HepG2 (cell line): ENCODE measurements at regions not wholly inside any gene's neighbourhood (a gene's known extent, or its start where the extent isn't known, plus 50 kb on each side); places are given as distances from the start of the nearest gene placed in this dataset.

Experiments
- ATAC-seq: fragments of 200-7000 bp; cut with Tn5 transposase; 3 replicates; pipeline ENCODE4 v1.9.1; 2020; ENCODE audit warnings: mild to moderate bottlenecking, moderate library complexity
- BruUV-seq: library from RNA; stranded (reverse); fragments of 400-500 nt; replicated peaks from 2 replicates; lab custom pipeline; 2021; lab: Mats Ljungman, UMichigan
- CTCF ChIA-PET: fragments of 300-600 bp; formaldehyde crosslinking; extraction: SDS; loops from one replicate; lab custom pipeline; 2021; ENCODE audit warnings: low total read pairs, inconsistent platforms, low intra/inter-chr PET ratio; lab: Yijun Ruan, JAX
- POLR2A ChIA-PET: fragments of 350-600 bp; sonication (Branson Sonifier 250); formaldehyde crosslinking; loops from one replicate; lab custom pipeline; 2020; ENCODE audit warnings: antibody characterized with exemption, inconsistent platforms; lab: Yijun Ruan, JAX
- DNase-seq: peaks from one replicate; pipeline ENCODE4 v3.0.0-alpha.2; 2015; ENCODE audit warnings: low spot score
- FAIRE-seq: peaks from 3 replicates; lab custom pipeline; 2011; peaks lifted over from hg19 to GRCh38; lab: Jason Lieb, UNC
- H2AFZ ChIP-seq: one replicate; pipeline ENCODE4 v1.6.1; 2011; ENCODE audit warnings: low read length, inconsistent platforms
- H3K27ac ChIP-seq: fragments of 300-600 bp; 3 replicates; pipeline ENCODE4 v1.8.0; 2011; ENCODE audit warnings: mixed run types, mild to moderate bottlenecking, mixed read lengths, low read length, inconsistent platforms; ENCODE audit not compliant: insufficient read depth; ENCODE audit errors: extremely low read length
- H3K27me3 ChIP-seq, 2 experiments: fragments of 200-600 bp in 1 of 2; 2 replicates in 1 of 2; 3 replicates in 1 of 2; pipeline versions ENCODE4 v1.6.0 to v1.8.0; 2011; ENCODE audit warnings: low read length in 2 of 2, mild to moderate bottlenecking in 2 of 2, moderate library complexity in 2 of 2, inconsistent platforms in 1 of 2; ENCODE audit not compliant: insufficient read depth in 2 of 2, control insufficient read depth in 1 of 2
- H3K36me3 ChIP-seq, 2 experiments: fragments of 200-600 bp in 1 of 2; replicated peaks in 1 of 2; 2 replicates in 1 of 2; 3 replicates in 1 of 2; pipeline versions ENCODE4 v1.5.1 to v1.8.0; 2011; ENCODE audit warnings: low read length in 2 of 2, inconsistent platforms in 1 of 2; ENCODE audit not compliant: insufficient read depth in 2 of 2, control insufficient read depth in 1 of 2
- H3K4me1 ChIP-seq: 2 replicates; pipeline ENCODE4 v1.5.1; 2012; ENCODE audit warnings: low read length, inconsistent platforms; ENCODE audit not compliant: insufficient read depth
- H3K4me2 ChIP-seq: 2 replicates; pipeline ENCODE4 v1.6.0; 2011; ENCODE audit warnings: low read depth, low read length, inconsistent platforms
- H3K4me3 ChIP-seq, 3 experiments: fragments of 200-600 bp in 1 of 3; sonication (generic), shearing (Covaris generic) in 1 of 3; replicated peaks in 1 of 3; 2 replicates each; pipeline ENCODE4 v1.5.1; 2011 to 2016; ENCODE audit warnings: low read length in 3 of 3, inconsistent platforms in 2 of 3, low read depth in 2 of 3, mild to moderate bottlenecking in 2 of 3, control low read depth in 1 of 3, mixed read lengths in 1 of 3; ENCODE audit not compliant: insufficient read depth in 1 of 3
- H3K79me2 ChIP-seq: one replicate; pipeline ENCODE4 v1.6.1; 2011; ENCODE audit warnings: low read length, inconsistent platforms; ENCODE audit not compliant: insufficient read depth
- H3K9ac ChIP-seq: 2 replicates; pipeline ENCODE4 v1.6.0; 2011; ENCODE audit warnings: mild to moderate bottlenecking, low read depth, low read length, inconsistent platforms; ENCODE audit not compliant: insufficient read depth
- H3K9me3 ChIP-seq: 2 replicates; pipeline ENCODE4 v1.5.1; 2012; ENCODE audit warnings: mild to moderate bottlenecking, low read length
- H4K20me1 ChIP-seq: 2 replicates; pipeline ENCODE4 v1.6.0; 2011; ENCODE audit warnings: inconsistent platforms, mild to moderate bottlenecking, low read length, moderate library complexity; ENCODE audit not compliant: insufficient read depth
- ATF7 ChIP-seq, 2 experiments: fragments of 450-650 bp in 1 of 2; sonication (generic) in 1 of 2; formaldehyde crosslinking in 1 of 2; IDR thresholded peaks; 2 replicates each; pipeline versions ENCODE4 v1.4.0 to v1.6.1; 2016 to 2020; ENCODE audit warnings: antibody characterized with exemption in 1 of 2, mild to moderate bottlenecking in 1 of 2, missing genetic modification reagents in 1 of 2
- CBFB ChIP-seq: sonication (generic); formaldehyde crosslinking; IDR thresholded peaks from 2 replicates; pipeline ENCODE4 v1.4.0; 2020; ENCODE audit warnings: missing genetic modification reagents
- CEBPG ChIP-seq: IDR thresholded peaks from 2 replicates; pipeline ENCODE4 v1.6.1; 2016
- CHCHD3 ChIP-seq: sonication (generic); formaldehyde crosslinking; IDR thresholded peaks from 2 replicates; pipeline ENCODE4 v1.8.0; 2022; ENCODE audit warnings: mild to moderate bottlenecking, missing genetic modification reagents, moderate library complexity
- CREBL2 ChIP-seq: sonication (generic); formaldehyde crosslinking; IDR thresholded peaks from 2 replicates; pipeline ENCODE4 v1.8.1; 2023; ENCODE audit warnings: missing genetic modification reagents, mild to moderate bottlenecking, borderline replicate concordance
- DZIP1 ChIP-seq: sonication (generic); formaldehyde crosslinking; IDR thresholded peaks from 2 replicates; pipeline ENCODE4 v1.5.0; 2020; ENCODE audit warnings: mild to moderate bottlenecking, missing genetic modification reagents
- EP300 ChIP-seq, 3 experiments: sonication (generic) in 1 of 3; formaldehyde crosslinking in 1 of 3; IDR thresholded peaks; 2 replicates each; pipeline versions ENCODE4 v1.5.1 to v1.6.1; 2011 to 2020; ENCODE audit warnings: low read depth in 2 of 3, low read length in 2 of 3, borderline replicate concordance in 1 of 3, improper control_type of control experiment in 1 of 3, mild to moderate bottlenecking in 1 of 3, missing genetic modification reagents in 1 of 3, moderate library complexity in 1 of 3
- HMG20A ChIP-seq: IDR thresholded peaks from 2 replicates; pipeline ENCODE4 v1.6.1; 2016; ENCODE audit warnings: borderline replicate concordance
- KDM4B ChIP-seq: sonication (generic); formaldehyde crosslinking; IDR thresholded peaks from 2 replicates; pipeline ENCODE4 v1.4.0; 2020; ENCODE audit warnings: missing genetic modification reagents
- NCOA2 ChIP-seq: sonication (generic); formaldehyde crosslinking; IDR thresholded peaks from 2 replicates; pipeline ENCODE4 v1.8.0; 2022; ENCODE audit warnings: inconsistent platforms
- POLR2G ChIP-seq: fragments of 200-400 bp; formaldehyde crosslinking; IDR thresholded peaks from 2 replicates; pipeline ENCODE4 v1.6.1; 2018; ENCODE audit warnings: mild to moderate bottlenecking, low read depth, low read length, moderate library complexity
- RFXAP ChIP-seq: sonication (generic); formaldehyde crosslinking; IDR thresholded peaks from 2 replicates; pipeline ENCODE4 v1.4.0; 2020; ENCODE audit warnings: missing genetic modification reagents, borderline replicate concordance
- SP140L ChIP-seq: sonication (generic); formaldehyde crosslinking; IDR thresholded peaks from 2 replicates; pipeline ENCODE4 v1.4.0; 2020; ENCODE audit warnings: missing genetic modification reagents, borderline replicate concordance
- TBP ChIP-seq: sonication (generic); formaldehyde crosslinking; IDR thresholded peaks from 2 replicates; pipeline ENCODE4 v1.5.0; 2020; ENCODE audit warnings: missing genetic modification reagents
- ZNF10 ChIP-seq: sonication (generic); formaldehyde crosslinking; IDR thresholded peaks from 2 replicates; pipeline ENCODE4 v1.4.0; 2020; ENCODE audit warnings: mild to moderate bottlenecking, low read depth, missing genetic modification reagents, borderline replicate concordance
- ZNF432 ChIP-seq: sonication (generic); formaldehyde crosslinking; IDR thresholded peaks from 2 replicates; pipeline ENCODE4 v1.5.0; 2020; ENCODE audit warnings: missing genetic modification reagents, mild to moderate bottlenecking, borderline replicate concordance
- ZNF564 ChIP-seq: sonication (generic); formaldehyde crosslinking; IDR thresholded peaks from 2 replicates; pipeline ENCODE4 v1.8.1; 2023; ENCODE audit warnings: mild to moderate bottlenecking, missing genetic modification reagents
- ZNF567 ChIP-seq: sonication (generic); formaldehyde crosslinking; IDR thresholded peaks from 2 replicates; pipeline ENCODE4 v1.8.1; 2023; ENCODE audit warnings: mild to moderate bottlenecking, missing genetic modification reagents, borderline replicate concordance
- ZNF614 ChIP-seq: IDR thresholded peaks from 2 replicates; pipeline ENCODE4 v1.6.1; 2018; ENCODE audit warnings: missing biosample characterization, missing genetic modification reagents, inconsistent platforms, borderline replicate concordance
- ZNF749 ChIP-seq: sonication (generic); formaldehyde crosslinking; IDR thresholded peaks from 2 replicates; pipeline ENCODE4 v1.8.0; 2022; ENCODE audit warnings: mild to moderate bottlenecking, missing genetic modification reagents, moderate library complexity, borderline replicate concordance
- ZSCAN5A ChIP-seq: sonication (generic); formaldehyde crosslinking; IDR thresholded peaks from 2 replicates; pipeline ENCODE4 v1.8.0; 2022; ENCODE audit warnings: mild to moderate bottlenecking, missing genetic modification reagents, borderline replicate concordance
- WGBS: methylation state at CpG from one replicate; pipeline ENCODE4 v1.1.6; 2017; ENCODE audit warnings: low lambda C conversion rate; 5-methylcytosine and 5-hydroxymethylcytosine counted together
- in situ Hi-C: cut with HindIII; loops from 2 replicates; pipeline ENCODE4 v1.10.0; 2017; ENCODE audit warnings: low pct_unique_long_range_greater_than_20kb; ENCODE audit not compliant: extremely low pct_ligation_motif_present
- intact Hi-C: fragments of 100-400 bp; cut with micrococcal nuclease; formaldehyde crosslinking; loops from one replicate; pipeline ENCODE4 v1.10.0; 2022; ENCODE audit not compliant: unreplicated experiment

- TF ChIP-seq ZNF614 (CRISPR knock-in tag) (no peak), CBFB (no peak), ZNF432 (CRISPR knock-in tag) (no peak), ZNF567 (CRISPR knock-in tag) (no peak), KDM4B (no peak), RFXAP (no peak), ZNF10 (CRISPR knock-in tag) (no peak), SP140L (CRISPR knock-in tag) (no peak), HMG20A (CRISPR knock-in tag) (no peak), ATF7 (IDR thresholded peaks at IDR 0.05) (no peak), ATF7 (CRISPR knock-in tag; IDR thresholded peaks at IDR 0.05) (no peak)
These were observed 97.6 kb upstream of the CST7 start (continued) for GRCh38 chr20:24851346-24852019.

GRCh38 chr20:24853916-24854315, 95.2 kb upstream of the CST7 start:
- Histone ChIP-seq H3K4me1 (no peaks in the 10 kb centered on the region), H3K4me2 (no peak overlapping the region), H4K20me1 (no peaks in the 10 kb centered on the region), H3K36me3 (no peaks in the 10 kb centered on the region), H3K9ac (no peak overlapping the region), H3K27me3 (no peaks in the 10 kb centered on the region; a peak in 1 of 5 replicates), H3K9me3 (peaks cover 8% of the 10 kb centered on the region; the same call in 1 of the 2 replicates), H3K27ac (no peak overlapping the region), H2AFZ (no peak overlapping the region), H3K79me2 (no peaks in the 10 kb centered on the region), H3K4me3 (no peak overlapping the region)
- ATAC-seq (no peak), DNase-seq (no peak), FAIRE-seq (no peak)
- intact Hi-C loops: no loop called here
- in situ Hi-C loops: no loop called here
- BruUV-seq: no TSS peak
- POLR2A ChIA-PET: no interaction called here
- 0% methylated on average over 1 of the region's 1 CpG for WGBS
- CTCF ChIA-PET: no interaction called here
- no peak for TF ChIP-seq ZNF564 (CRISPR knock-in tag)
- no peak for TF ChIP-seq ZSCAN5A (CRISPR knock-in tag)
- no peak for TF ChIP-seq POLR2G
- no peak for TF ChIP-seq CREBL2
- TF ChIP-seq CEBPG (CRISPR knock-in tag): no peak
- no peak for TF ChIP-seq EP300 (IDR thresholded peaks at IDR 0.05; ENCODE audit: low read depth in 2 of 2, low read length in 2 of 2)
- TF ChIP-seq EP300 (CRISPR knock-in tag; IDR thresholded peaks at IDR 0.05; ENCODE audit: borderline replicate concordance): no peak
- TF ChIP-seq DZIP1: no peak
- no peak for TF ChIP-seq ZNF749 (CRISPR knock-in tag)
- no peak for TF ChIP-seq NCOA2 (CRISPR knock-in tag)
- TF ChIP-seq TBP (CRISPR knock-in tag): no peak
- no peak for TF ChIP-seq CHCHD3 (CRISPR knock-in tag)
